ENCODE measurements at regions not wholly inside any gene's neighbourhood (a gene's known extent, or its start where the extent isn't known, plus 50 kb on each side); places are given as distances from the start of the nearest gene placed in this dataset.

- no peaks in the 10 kb centered on the region for H3K36me3 ChIP-seq (ENCODE audit: insufficient read depth, insufficient read length, low read length)
- H3K27me3 ChIP-seq (ENCODE audit: insufficient read depth, insufficient read length) = no peaks in the 10 kb centered on the region
- no peak overlapping the region for H3K9ac ChIP-seq (ENCODE audit: insufficient read length, low read depth)
- TF ChIP-seq YY1 (IDR thresholded peaks at IDR 0.05; ENCODE audit: insufficient read depth, insufficient read length) (no peak), SUZ12 (IDR thresholded peaks at IDR 0.05; ENCODE audit: extremely low read depth, insufficient read depth, insufficient read length) (no peak), ZNF274 (IDR thresholded peaks at IDR 0.05; ENCODE audit: low read depth, low read length) (no peak)
- H3K4me1 ChIP-seq (ENCODE audit: insufficient read depth, insufficient read length) = no peaks in the 10 kb centered on the region
- no peaks in the 10 kb centered on the region for H3K9me3 ChIP-seq (ENCODE audit: insufficient read depth, low read length)
- no peak for DNase-seq (ENCODE audit: low read depth, low spot score)
- no peak overlapping the region for H3K4me3 ChIP-seq (ENCODE audit: insufficient read length, low read depth)
Observed at GRCh38 chr1:38305666-38306065, 259.1 kb upstream of the POU3F1 start.

- H3K36me3 ChIP-seq (ENCODE audit: insufficient read depth, insufficient read length, low read length) = no peaks in the 10 kb centered on the region
- no peaks in the 10 kb centered on the region for H3K9me3 ChIP-seq (ENCODE audit: insufficient read depth, low read length)
- H3K27me3 ChIP-seq (ENCODE audit: insufficient read depth, insufficient read length) = no peaks in the 10 kb centered on the region
- no peak overlapping the region for H3K4me3 ChIP-seq (ENCODE audit: insufficient read length, low read depth)
- TF ChIP-seq YY1 (IDR thresholded peaks at IDR 0.05; ENCODE audit: insufficient read depth, insufficient read length) = no peak
- TF ChIP-seq SUZ12 (IDR thresholded peaks at IDR 0.05; ENCODE audit: extremely low read depth, insufficient read depth, insufficient read length) = no peak
- TF ChIP-seq ZNF274 (IDR thresholded peaks at IDR 0.05; ENCODE audit: low read depth, low read length) = no peak
- H3K9ac ChIP-seq (ENCODE audit: insufficient read length, low read depth) = no peak overlapping the region
- no peaks in the 10 kb centered on the region for H3K4me1 ChIP-seq (ENCODE audit: insufficient read depth, insufficient read length)
- no peak for DNase-seq (ENCODE audit: low read depth, low spot score)
Observed at GRCh38 chr1:38303843-38304242, 257.2 kb upstream of the POU3F1 start.

DNA sequence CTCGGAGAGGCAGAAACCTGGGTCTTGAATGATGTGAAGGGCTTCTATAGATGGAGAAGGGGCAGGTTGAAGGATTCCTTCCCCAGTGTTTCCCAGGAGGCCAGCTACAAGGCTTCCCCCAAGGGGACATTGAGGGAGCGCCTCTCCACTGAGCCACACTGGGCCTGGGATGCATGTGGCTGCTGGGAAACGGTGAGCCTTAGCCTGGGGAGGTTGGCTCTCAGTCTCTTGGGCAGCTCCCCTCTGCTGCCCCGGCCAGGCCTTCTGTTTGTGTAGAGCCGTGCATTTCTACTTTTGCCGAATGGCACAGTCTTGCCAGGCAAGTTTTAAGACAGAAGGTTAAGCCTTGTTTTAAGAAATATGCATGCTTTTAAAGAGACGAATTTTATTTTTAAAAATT, 254.4 kb upstream of the POU3F1 start:
- Histone ChIP-seq H3K36me3 (ENCODE audit: insufficient read depth, insufficient read length, low read length) (no peaks in the 10 kb centered on the region), H3K9ac (ENCODE audit: insufficient read length, low read depth) (no peak overlapping the region), H3K4me3 (ENCODE audit: insufficient read length, low read depth) (no peak overlapping the region), H3K4me1 (ENCODE audit: insufficient read depth, insufficient read length) (no peaks in the 10 kb centered on the region), H3K27me3 (ENCODE audit: insufficient read depth, insufficient read length) (no peaks in the 10 kb centered on the region), H3K9me3 (ENCODE audit: insufficient read depth, low read length) (peaks cover 6% of the 10 kb centered on the region; the same call in 1 of the 2 replicates)
- TF ChIP-seq ZNF274 (IDR thresholded peaks at IDR 0.05; ENCODE audit: low read depth, low read length) (no peak), SUZ12 (IDR thresholded peaks at IDR 0.05; ENCODE audit: extremely low read depth, insufficient read depth, insufficient read length) (no peak), YY1 (IDR thresholded peaks at IDR 0.05; ENCODE audit: insufficient read depth, insufficient read length) (no peak)
- DNase-seq (ENCODE audit: low read depth, low spot score) = no peak

DNA sequence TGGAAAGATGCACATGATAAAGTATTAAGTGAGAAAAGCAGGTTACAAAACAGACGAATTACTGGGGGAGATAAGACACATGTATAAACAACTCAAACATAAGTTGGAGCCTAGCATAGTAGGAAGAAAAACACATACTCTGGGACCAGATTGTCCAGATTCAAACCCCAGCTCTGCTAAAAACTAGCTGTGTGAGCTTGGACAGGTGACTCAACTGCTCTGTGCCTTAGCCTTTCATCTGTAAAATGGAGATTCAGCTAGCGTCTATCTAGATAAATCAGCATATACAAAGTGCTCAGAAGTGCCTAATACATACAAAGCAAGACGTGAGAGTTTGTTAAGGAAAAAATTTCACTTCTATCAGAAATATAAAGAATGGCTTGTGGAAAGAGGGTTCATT, 254.0 kb upstream of the POU3F1 start:
- H3K27me3 ChIP-seq (ENCODE audit: insufficient read depth, insufficient read length) = no peaks in the 10 kb centered on the region

GRCh38 chr1:38297842-38298241, 251.2 kb upstream of the POU3F1 start:
- no peak for DNase-seq (ENCODE audit: low read depth, low spot score)
- Histone ChIP-seq H3K9ac (ENCODE audit: insufficient read length, low read depth) (no peak overlapping the region), H3K9me3 (ENCODE audit: insufficient read depth, low read length) (peaks cover 6% of the 10 kb centered on the region; the same call in 1 of the 2 replicates), H3K27me3 (ENCODE audit: insufficient read depth, insufficient read length) (peaks cover 2% of the 10 kb centered on the region), H3K36me3 (ENCODE audit: insufficient read depth, insufficient read length, low read length) (no peaks in the 10 kb centered on the region), H3K4me1 (ENCODE audit: insufficient read depth, insufficient read length) (peaks cover under 1% of the 10 kb centered on the region), H3K4me3 (ENCODE audit: insufficient read length, low read depth) (no peak overlapping the region)
- no peak for TF ChIP-seq SUZ12 (IDR thresholded peaks at IDR 0.05; ENCODE audit: extremely low read depth, insufficient read depth, insufficient read length)
- TF ChIP-seq ZNF274 (IDR thresholded peaks at IDR 0.05; ENCODE audit: low read depth, low read length) = no peak
- no peak for TF ChIP-seq YY1 (IDR thresholded peaks at IDR 0.05; ENCODE audit: insufficient read depth, insufficient read length)

More for the DNA sequence above, 254.0 kb upstream of the POU3F1 start:
- peaks cover 6% of the 10 kb centered on the region; the same call in 1 of the 2 replicates for H3K9me3 ChIP-seq (ENCODE audit: insufficient read depth, low read length)
- no peak overlapping the region for H3K4me3 ChIP-seq (ENCODE audit: insufficient read length, low read depth)
- no peak for DNase-seq (ENCODE audit: low read depth, low spot score)
- H3K4me1 ChIP-seq (ENCODE audit: insufficient read depth, insufficient read length) = no peaks in the 10 kb centered on the region
- no peaks in the 10 kb centered on the region for H3K36me3 ChIP-seq (ENCODE audit: insufficient read depth, insufficient read length, low read length)
- no peak overlapping the region for H3K9ac ChIP-seq (ENCODE audit: insufficient read length, low read depth)
- TF ChIP-seq YY1 (IDR thresholded peaks at IDR 0.05; ENCODE audit: insufficient read depth, insufficient read length) (no peak), ZNF274 (IDR thresholded peaks at IDR 0.05; ENCODE audit: low read depth, low read length) (no peak), SUZ12 (IDR thresholded peaks at IDR 0.05; ENCODE audit: extremely low read depth, insufficient read depth, insufficient read length) (no peak)

DNA sequence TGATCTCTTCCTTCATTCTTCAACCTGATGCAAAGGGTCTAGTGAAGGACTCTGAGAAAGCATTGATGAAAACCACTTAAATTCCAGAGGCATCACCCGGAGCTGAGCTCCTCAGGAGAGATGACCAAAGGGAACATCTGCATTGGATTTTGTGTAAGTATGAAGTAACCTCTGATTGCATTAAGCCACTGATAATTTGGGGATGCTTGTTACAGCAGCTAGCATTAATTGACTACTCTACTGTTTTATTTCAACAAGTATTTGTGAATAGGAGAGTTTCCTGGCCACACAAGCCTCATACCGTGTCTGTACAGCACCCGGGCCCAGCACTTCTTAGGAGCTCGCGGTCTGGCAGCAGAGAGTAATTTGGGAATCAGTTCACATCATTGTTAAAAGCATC, 250.7 kb upstream of the POU3F1 start:
- Histone ChIP-seq H3K4me3 (ENCODE audit: insufficient read length, low read depth) (no peak overlapping the region), H3K27me3 (ENCODE audit: insufficient read depth, insufficient read length) (peaks cover 2% of the 10 kb centered on the region), H3K9me3 (ENCODE audit: insufficient read depth, low read length) (peaks cover 6% of the 10 kb centered on the region; the same call in 1 of the 2 replicates), H3K4me1 (ENCODE audit: insufficient read depth, insufficient read length) (peaks cover 7% of the 10 kb centered on the region), H3K9ac (ENCODE audit: insufficient read length, low read depth) (no peak overlapping the region), H3K36me3 (ENCODE audit: insufficient read depth, insufficient read length, low read length) (no peaks in the 10 kb centered on the region)
- no peak for DNase-seq (ENCODE audit: low read depth, low spot score)
- TF ChIP-seq YY1 (IDR thresholded peaks at IDR 0.05; ENCODE audit: insufficient read depth, insufficient read length) (no peak), SUZ12 (IDR thresholded peaks at IDR 0.05; ENCODE audit: extremely low read depth, insufficient read depth, insufficient read length) (no peak), ZNF274 (IDR thresholded peaks at IDR 0.05; ENCODE audit: low read depth, low read length) (no peak)

GRCh38 chr1:38296047-38296446, 249.5 kb upstream of the POU3F1 start:
- H3K4me3 ChIP-seq (ENCODE audit: insufficient read length, low read depth) = no peak overlapping the region
- H3K9me3 ChIP-seq (ENCODE audit: insufficient read depth, low read length) = peaks cover 6% of the 10 kb centered on the region; the same call in 1 of the 2 replicates
- no peaks in the 10 kb centered on the region for H3K36me3 ChIP-seq (ENCODE audit: insufficient read depth, insufficient read length, low read length)
- DNase-seq (ENCODE audit: low read depth, low spot score) = no peak
- peaks cover 12% of the 10 kb centered on the region for H3K4me1 ChIP-seq (ENCODE audit: insufficient read depth, insufficient read length)
- no peak overlapping the region for H3K9ac ChIP-seq (ENCODE audit: insufficient read length, low read depth)
- peaks cover 2% of the 10 kb centered on the region for H3K27me3 ChIP-seq (ENCODE audit: insufficient read depth, insufficient read length)
- TF ChIP-seq SUZ12 (IDR thresholded peaks at IDR 0.05; ENCODE audit: extremely low read depth, insufficient read depth, insufficient read length) (no peak), ZNF274 (IDR thresholded peaks at IDR 0.05; ENCODE audit: low read depth, low read length) (no peak), YY1 (IDR thresholded peaks at IDR 0.05; ENCODE audit: insufficient read depth, insufficient read length) (no peak)
